Epithelial cell of proximal tubule (primary cell): ENCODE measurements at regions not wholly inside any gene's neighbourhood (a gene's known extent, or its start where the extent isn't known, plus 50 kb on each side); places are given as distances from the start of the nearest gene placed in this dataset.

Experiments used
- DNase-seq: peaks from one replicate; pipeline ENCODE4 v3.0.0-alpha.2; 2011; ENCODE audit warnings: low read depth
- H3K4me3 ChIP-seq: 2 replicates; pipeline ENCODE4 v1.5.1; 2011; ENCODE audit warnings: low read depth, mild to moderate bottlenecking, low read length
- TF ChIP-seq, protein P1 (sequence below): conservative IDR thresholded peaks from 2 replicates; pipeline ENCODE4 v1.5.1; 2012; ENCODE audit warnings: low read depth, mild to moderate bottlenecking, low read length

DNA sequence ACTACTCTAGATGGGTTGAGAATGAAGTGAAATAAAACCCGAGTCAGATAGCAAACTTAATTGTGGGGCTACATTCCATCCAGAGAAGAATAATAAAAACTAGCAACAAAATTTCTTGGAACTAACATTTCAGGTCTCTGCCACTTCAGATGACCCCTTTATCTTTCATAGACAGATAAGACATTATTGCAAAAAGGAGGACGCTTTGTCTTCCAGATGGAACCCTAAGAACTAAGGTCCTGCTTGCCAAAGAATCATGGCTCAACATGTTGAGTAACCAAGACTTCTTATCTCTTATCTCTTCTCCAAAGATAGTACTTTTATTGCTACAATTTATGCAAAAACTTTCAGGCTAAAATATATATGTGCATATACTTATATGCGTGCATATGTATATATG, 221.1 kb upstream of the PREP start:
- DNase-seq, result no peak
- H3K4me3 ChIP-seq, result no peak overlapping the region
- TF ChIP-seq, protein P1, sequence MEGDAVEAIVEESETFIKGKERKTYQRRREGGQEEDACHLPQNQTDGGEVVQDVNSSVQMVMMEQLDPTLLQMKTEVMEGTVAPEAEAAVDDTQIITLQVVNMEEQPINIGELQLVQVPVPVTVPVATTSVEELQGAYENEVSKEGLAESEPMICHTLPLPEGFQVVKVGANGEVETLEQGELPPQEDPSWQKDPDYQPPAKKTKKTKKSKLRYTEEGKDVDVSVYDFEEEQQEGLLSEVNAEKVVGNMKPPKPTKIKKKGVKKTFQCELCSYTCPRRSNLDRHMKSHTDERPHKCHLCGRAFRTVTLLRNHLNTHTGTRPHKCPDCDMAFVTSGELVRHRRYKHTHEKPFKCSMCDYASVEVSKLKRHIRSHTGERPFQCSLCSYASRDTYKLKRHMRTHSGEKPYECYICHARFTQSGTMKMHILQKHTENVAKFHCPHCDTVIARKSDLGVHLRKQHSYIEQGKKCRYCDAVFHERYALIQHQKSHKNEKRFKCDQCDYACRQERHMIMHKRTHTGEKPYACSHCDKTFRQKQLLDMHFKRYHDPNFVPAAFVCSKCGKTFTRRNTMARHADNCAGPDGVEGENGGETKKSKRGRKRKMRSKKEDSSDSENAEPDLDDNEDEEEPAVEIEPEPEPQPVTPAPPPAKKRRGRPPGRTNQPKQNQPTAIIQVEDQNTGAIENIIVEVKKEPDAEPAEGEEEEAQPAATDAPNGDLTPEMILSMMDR, result no peak

GRCh38 chr6:105622226-105622625, 219.3 kb upstream of the PREP start:
- H3K4me3 ChIP-seq, result no peak overlapping the region
- DNase-seq, result no peak
- TF ChIP-seq, protein P1, result no peak

- no peak for DNase-seq
- TF ChIP-seq, protein P1, result no peak
- H3K4me3 ChIP-seq, result no peak overlapping the region
Measured at GRCh38 chr6:105621564-105622175, 218.8 kb upstream of the PREP start.

DNA sequence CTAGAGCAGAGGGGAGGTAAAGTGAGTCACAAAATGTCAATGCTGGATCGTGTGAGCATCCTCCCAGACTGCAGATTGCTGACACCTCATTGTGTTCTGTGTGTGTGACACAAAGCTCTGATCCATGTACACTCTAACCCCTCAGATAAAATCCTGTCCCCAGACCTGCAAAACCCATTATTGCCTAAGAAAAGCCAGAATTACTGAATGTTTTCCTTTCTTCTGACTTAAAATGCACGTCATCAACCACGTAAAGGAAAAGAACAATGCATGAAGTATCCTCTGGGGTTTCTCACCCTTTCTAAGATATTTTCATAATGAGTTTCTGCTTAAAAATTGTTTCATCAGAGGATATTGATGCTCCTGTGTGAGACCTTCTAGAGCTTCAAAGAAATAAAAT, 218.0 kb upstream of the PREP start:
- no peak overlapping the region for H3K4me3 ChIP-seq
- TF ChIP-seq, protein P1, result no peak
- no peak for DNase-seq

- H3K4me3 ChIP-seq, result no peak overlapping the region
- TF ChIP-seq, protein P1, result no peak
- DNase-seq, result no peak
Measured at GRCh38 chr6:105619971-105620741, 217.3 kb upstream of the PREP start.

GRCh38 chr6:105618247-105618646, 215.4 kb upstream of the PREP start:
- TF ChIP-seq, protein P1, result no peak
- no peak for DNase-seq
- H3K4me3 ChIP-seq, result no peak overlapping the region

DNA sequence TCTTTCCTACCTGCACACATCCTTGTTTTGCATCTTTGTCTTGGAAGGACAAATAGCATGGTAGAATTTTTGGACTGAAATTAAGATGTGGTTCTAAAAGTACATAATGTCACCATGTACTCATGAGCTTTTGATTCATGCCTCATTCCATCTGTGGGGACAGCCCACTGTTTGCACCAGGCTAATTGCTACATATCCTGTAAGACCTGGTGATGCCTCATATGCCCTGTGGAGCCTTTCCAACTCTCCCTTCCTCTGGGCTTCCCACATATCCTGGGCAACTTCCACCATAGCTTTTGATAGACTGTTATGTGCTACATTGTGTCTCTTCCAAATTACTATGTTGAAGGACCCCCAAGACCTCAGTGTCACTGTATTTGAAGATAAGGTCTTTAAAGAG, 213.6 kb upstream of the PREP start:
- no peak for DNase-seq
- TF ChIP-seq, protein P1, result no peak

More for the DNA sequence above, 213.6 kb upstream of the PREP start:
- no peak overlapping the region for H3K4me3 ChIP-seq
